Coronary artery (tissue), 2 donors: ENCODE measurements at regions not wholly inside any gene's neighbourhood (a gene's known extent, or its start where the extent isn't known, plus 50 kb on each side); places are given as distances from the start of the nearest gene placed in this dataset.

Source experiments
- DNase-seq: peaks from one replicate; pipeline ENCODE4 v3.0.0-alpha.2; 2017; ENCODE audit warnings: low spot score
- H3K27ac ChIP-seq, 2 donors: fragments of 200-600 bp; sonication (generic); one replicate each; pipeline ENCODE4 v1.5.1; 2016 to 2019
- H3K4me3 ChIP-seq: fragments of 200-600 bp; sonication (generic); 2 replicates; pipeline ENCODE4 v1.5.1; 2016; ENCODE audit warnings: mild to moderate bottlenecking, moderate library complexity
- TF ChIP-seq, protein P1 (sequence below): fragments of 200-600 bp; sonication (generic); IDR thresholded peaks from one replicate; pipeline ENCODE4 v1.5.1; 2019; ENCODE audit warnings: antibody characterized with exemption

DNA sequence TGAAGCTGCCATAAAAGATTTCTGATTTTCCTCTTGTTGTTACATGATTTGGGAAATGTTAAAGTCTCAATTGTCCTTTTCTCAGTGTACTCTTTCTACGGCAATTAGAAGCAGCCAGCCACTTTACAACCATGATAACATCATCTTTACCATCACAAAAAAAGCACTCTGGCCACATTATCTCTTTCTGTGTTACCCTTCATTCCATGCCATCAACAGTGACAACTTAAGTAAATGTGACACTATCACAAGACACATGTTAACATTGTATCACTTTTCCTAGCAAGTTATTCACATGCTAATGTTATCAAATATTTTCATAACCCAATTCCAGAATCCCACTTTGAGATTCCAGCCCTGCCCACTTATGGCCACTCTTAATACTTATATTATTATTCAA is 131.2 kb downstream of the TMX3 start:
- H3K4me3 ChIP-seq, result no peak overlapping the region
- no peak for DNase-seq
- TF ChIP-seq, protein P1, sequence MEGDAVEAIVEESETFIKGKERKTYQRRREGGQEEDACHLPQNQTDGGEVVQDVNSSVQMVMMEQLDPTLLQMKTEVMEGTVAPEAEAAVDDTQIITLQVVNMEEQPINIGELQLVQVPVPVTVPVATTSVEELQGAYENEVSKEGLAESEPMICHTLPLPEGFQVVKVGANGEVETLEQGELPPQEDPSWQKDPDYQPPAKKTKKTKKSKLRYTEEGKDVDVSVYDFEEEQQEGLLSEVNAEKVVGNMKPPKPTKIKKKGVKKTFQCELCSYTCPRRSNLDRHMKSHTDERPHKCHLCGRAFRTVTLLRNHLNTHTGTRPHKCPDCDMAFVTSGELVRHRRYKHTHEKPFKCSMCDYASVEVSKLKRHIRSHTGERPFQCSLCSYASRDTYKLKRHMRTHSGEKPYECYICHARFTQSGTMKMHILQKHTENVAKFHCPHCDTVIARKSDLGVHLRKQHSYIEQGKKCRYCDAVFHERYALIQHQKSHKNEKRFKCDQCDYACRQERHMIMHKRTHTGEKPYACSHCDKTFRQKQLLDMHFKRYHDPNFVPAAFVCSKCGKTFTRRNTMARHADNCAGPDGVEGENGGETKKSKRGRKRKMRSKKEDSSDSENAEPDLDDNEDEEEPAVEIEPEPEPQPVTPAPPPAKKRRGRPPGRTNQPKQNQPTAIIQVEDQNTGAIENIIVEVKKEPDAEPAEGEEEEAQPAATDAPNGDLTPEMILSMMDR, result no peak
- H3K27ac ChIP-seq, result no peak overlapping the region

DNA sequence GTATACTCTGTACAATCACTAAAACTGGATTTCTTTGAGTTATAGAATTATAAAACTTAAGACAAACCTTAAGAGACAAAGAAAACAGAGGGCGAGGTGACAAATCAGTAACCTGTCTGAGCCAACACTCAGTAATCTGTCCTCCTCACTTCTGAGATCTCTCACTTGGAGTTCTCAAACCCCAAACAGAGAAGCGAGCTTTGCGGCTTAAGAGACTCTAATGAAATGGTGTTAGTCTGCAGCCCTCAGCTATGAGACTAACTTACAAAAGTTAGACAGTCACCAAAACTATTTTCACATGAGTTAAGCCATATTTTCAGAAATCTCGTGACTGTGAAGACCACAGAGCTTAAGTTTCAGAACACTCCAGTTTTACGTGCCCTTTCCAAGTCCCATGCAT is 140.6 kb downstream of the TMX3 start:
- H3K27ac ChIP-seq, result no peak overlapping the region
- no peak for DNase-seq
- H3K4me3 ChIP-seq, result no peak overlapping the region
- TF ChIP-seq, protein P1, result no peak

DNA sequence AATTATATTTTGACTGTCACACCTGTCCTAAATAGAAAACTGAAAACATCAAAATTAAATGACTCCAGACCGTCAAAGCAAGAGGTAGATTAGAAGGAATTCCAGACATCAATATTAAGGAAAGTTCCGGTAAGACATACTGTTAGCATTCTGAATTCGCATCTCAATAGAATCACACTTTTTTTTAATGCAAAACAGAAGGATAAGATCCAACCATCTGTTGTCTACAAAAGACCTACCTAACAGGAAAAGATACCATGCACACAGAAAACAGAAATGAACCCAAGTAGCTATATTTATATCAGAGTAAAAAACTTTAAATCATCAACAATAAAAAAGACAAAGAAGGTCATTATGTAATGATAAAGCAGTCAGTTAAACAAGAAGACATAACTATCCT is 145.0 kb downstream of the TMX3 start:
- no peak for DNase-seq
- Histone ChIP-seq H3K4me3 (no peak overlapping the region), H3K27ac (no peak overlapping the region)
- TF ChIP-seq, protein P1, result no peak

DNA sequence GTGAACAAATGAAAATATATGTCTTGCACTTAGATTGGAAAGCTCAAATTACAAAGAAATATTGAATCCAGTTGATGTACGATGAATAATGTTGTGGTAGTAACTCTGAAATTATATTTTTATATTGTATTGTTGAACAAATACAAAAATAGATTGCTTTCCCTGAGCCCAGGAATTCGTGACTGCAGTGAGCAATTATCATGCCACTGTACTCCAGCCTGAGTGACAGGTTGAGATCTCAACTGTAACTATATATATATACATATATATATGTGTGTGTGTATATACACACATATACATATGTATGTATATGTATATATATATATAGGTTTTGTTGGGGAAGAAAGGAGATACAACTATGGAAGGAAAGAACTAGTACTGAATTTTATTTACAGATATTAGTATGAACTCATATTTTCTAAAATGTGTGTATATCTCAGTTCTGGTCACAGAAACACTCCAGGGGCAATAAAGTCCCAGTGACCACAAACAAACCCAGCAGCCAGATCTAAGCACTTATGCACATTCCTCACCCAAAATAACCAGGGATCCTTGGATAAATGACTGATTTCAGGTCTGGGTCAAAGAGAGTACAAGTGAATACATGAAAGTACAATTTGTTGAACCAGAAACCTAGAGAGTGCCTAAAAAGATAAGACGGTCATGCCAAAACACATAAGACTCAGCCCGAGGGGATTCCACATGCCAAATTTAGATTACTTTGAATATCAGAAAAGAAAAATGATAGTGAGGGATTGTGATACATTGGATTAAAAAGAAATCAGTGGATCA is 146.3 kb downstream of the TMX3 start:
- Histone ChIP-seq H3K4me3 (no peak overlapping the region), H3K27ac (no peak overlapping the region)
- TF ChIP-seq, protein P1, result no peak
- no peak for DNase-seq

DNA sequence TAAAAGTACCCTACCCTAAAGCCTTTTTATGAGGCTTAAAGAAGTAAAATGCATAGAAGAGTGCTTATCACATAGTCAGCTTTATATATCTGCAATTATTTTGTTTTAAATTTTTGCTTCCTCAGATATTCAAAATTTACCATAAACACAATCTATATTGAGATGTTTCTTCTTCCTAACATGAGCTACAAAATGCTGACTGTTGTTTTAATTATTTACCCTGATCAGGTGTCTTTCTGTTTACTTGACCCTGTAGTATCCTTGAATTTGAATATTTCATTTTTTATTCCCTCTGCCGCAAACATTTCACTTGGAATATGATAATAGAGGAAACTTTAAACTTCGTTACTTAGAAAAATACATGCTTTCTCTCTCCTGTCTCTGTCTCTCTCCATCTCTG is 147.9 kb downstream of the TMX3 start:
- no peak for DNase-seq
- TF ChIP-seq, protein P1, result no peak
- Histone ChIP-seq H3K4me3 (no peak overlapping the region), H3K27ac (no peak overlapping the region)

DNA sequence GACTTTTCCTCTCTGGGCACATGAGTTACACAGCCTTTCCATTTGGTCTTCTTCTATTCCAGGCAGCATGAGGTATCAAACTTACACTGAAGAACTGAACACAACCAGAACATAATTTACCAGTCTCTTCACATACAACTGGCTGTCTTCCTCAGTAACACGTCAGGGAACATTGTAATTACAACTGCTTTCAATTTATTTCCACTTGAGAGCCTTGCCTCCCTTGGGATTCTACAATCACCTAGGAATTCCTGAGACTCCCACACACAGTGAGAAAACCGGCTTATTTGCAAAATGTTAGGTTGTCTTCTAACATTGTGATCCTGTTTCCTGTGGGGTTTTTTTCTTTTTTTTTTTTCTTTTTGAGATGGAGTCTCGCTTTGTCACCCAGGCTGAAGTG is 149.9 kb downstream of the TMX3 start:
- DNase-seq, result no peak
- TF ChIP-seq, protein P1, result no peak
- H3K4me3 ChIP-seq, result no peak overlapping the region
- H3K27ac ChIP-seq, result no peak overlapping the region

DNA sequence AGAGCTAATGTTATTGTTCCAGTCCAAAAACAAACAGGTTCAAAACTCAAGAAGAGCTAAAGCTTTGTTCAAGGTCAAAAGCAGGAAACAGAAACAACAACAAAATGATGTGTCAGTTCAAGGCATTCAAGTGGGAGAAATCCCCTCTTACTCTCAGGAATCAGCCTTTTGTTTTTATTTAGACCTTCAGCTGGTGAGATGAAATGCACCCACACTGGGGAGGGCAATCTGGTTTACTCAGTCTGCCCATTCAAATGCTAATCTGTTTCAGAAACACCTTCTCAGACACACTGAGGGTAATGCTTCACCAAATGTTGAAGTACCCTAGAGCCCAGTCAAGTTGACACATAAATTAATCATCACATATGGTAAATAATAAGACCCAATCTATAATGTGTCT is 150.6 kb downstream of the TMX3 start:
- TF ChIP-seq, protein P1, result no peak
- Histone ChIP-seq H3K27ac (no peak overlapping the region), H3K4me3 (no peak overlapping the region)
- DNase-seq, result no peak
